ENCODE measurements at regions not wholly inside any gene's neighbourhood (a gene's known extent, or its start where the extent isn't known, plus 50 kb on each side); places are given as distances from the start of the nearest gene placed in this dataset.
A peak's percentile ranks its signal among the peaks of the same experiment; 100 is the strongest.

DNA sequence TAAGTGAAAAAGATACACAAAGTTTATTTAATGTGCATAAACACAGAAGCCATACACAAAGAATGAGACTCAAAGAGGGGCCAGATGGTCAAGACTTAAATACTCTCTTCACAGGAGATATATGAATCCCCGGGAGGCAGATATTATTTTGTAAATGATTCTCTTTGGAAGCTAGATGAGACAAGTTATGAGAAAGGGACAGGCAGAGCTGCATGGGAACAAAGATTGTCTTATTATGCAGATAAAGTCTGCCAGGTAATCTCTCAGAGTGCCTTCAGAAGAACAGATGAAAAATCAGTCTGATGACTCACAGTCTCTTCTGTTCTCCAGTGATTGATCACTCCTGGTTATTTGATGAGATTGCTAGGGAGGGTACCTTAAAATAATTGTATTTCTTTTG is 89.0 kb downstream of the NAF1 start:
- Histone ChIP-seq H3K36me3 (ENCODE audit: control insufficient read depth, insufficient read depth, low read length) (no peaks in the 10 kb centered on the region), H3K9me3 (ENCODE audit: control insufficient read depth in 2 of 2, low read length in 2 of 2) (no peaks in the 10 kb centered on the region), H3K4me1 (ENCODE audit: control insufficient read depth, insufficient read depth, low read length, poor library complexity, severe bottlenecking) (no peaks in the 10 kb centered on the region), H3K4me3 (ENCODE audit: low read depth, low read length) (no peak overlapping the region), H3K27me3 (ENCODE audit: control insufficient read depth, insufficient read depth, low read length) (no peaks in the 10 kb centered on the region), H3K27ac (ENCODE audit: insufficient read depth, low read length, poor library complexity, severe bottlenecking) (no peak overlapping the region)
- no peak for ATAC-seq (ENCODE audit: low read depth in 2 of 2)
- Mint-ChIP-seq H3K4me1 (no peaks in the 10 kb centered on the region), H3K27ac (no peak overlapping the region), H3K27me3 (peaks cover 5% of the 10 kb centered on the region), H3K4me3 (no peak overlapping the region), H3K36me3 (no peaks in the 10 kb centered on the region), H3K9me3 (peaks cover 0 to 3% (median 0%) of the 10 kb centered on the region in 7 donors)
- DNase-seq: no peak

DNA sequence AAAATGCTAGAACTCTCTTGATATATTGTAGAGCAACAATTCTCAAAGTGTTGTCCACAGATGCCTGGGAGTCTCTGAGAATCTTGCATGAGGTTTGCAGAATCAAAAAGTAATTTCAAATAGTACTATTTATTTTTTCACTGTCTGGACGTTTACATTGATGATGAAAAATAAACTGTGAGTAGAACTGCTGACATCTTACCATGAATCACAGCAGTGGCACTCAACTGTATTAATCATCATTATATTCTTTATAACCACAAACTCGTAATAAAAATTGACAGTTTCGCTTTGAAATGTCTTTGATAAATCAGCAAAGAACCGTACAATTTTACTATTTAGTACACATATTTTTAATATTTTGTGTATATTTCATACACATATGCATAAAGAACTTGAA is 94.5 kb downstream of the NAF1 start:
- no peaks in the 10 kb centered on the region for H3K27me3 ChIP-seq (ENCODE audit: control insufficient read depth, insufficient read depth, low read length)
- DNase-seq (no peak), ATAC-seq (ENCODE audit: low read depth in 2 of 2) (no peak)
- no peak overlapping the region for H3K4me3 ChIP-seq (ENCODE audit: low read depth, low read length)
- peaks cover 5% of the 10 kb centered on the region for H3K27me3 Mint-ChIP-seq
- H3K36me3 ChIP-seq (ENCODE audit: control insufficient read depth, insufficient read depth, low read length): no peaks in the 10 kb centered on the region
- H3K9me3 Mint-ChIP-seq: peaks cover 0 to 3% (median 0%) of the 10 kb centered on the region in 7 donors
- H3K36me3 Mint-ChIP-seq: no peaks in the 10 kb centered on the region
- H3K27ac Mint-ChIP-seq: no peak overlapping the region
- H3K27ac ChIP-seq (ENCODE audit: insufficient read depth, low read length, poor library complexity, severe bottlenecking): no peak overlapping the region
- H3K4me3 Mint-ChIP-seq: no peak overlapping the region
- H3K4me1 Mint-ChIP-seq: no peaks in the 10 kb centered on the region
- no peaks in the 10 kb centered on the region for H3K9me3 ChIP-seq (ENCODE audit: control insufficient read depth in 2 of 2, low read length in 2 of 2)
- no peaks in the 10 kb centered on the region for H3K4me1 ChIP-seq (ENCODE audit: control insufficient read depth, insufficient read depth, low read length, poor library complexity, severe bottlenecking)

DNA sequence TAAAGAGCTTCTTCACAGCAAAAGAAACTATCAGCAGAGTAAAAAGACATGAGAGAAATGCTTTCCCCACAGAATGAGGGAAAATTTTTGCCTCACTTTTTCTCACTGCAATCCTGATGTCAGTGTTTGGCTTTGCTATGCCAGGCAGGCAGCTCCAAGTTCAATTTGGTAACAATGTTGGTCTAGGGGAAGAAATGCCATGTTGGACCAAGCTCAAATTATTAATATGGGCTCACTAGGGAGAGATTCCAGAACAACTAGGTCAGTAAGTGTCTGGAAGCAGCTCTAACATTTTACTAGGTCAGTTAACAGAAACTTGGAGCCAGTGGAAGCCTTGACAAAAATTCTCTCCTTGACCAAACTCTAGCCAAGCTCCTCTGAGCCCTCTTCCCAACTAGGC is 95.4 kb downstream of the NAF1 start:
- H3K9me3 ChIP-seq (ENCODE audit: control insufficient read depth in 2 of 2, low read length in 2 of 2): no peaks in the 10 kb centered on the region
- H3K4me1 ChIP-seq (ENCODE audit: control insufficient read depth, insufficient read depth, low read length, poor library complexity, severe bottlenecking): no peaks in the 10 kb centered on the region
- no peaks in the 10 kb centered on the region for H3K27me3 ChIP-seq (ENCODE audit: control insufficient read depth, insufficient read depth, low read length)
- Mint-ChIP-seq H3K4me3 (no peak overlapping the region), H3K27ac (no peak overlapping the region), H3K27me3 (peaks cover 7% of the 10 kb centered on the region), H3K4me1 (no peaks in the 10 kb centered on the region), H3K36me3 (no peaks in the 10 kb centered on the region), H3K9me3 (peaks cover 0 to 3% (median 0%) of the 10 kb centered on the region in 7 donors)
- no peak overlapping the region for H3K27ac ChIP-seq (ENCODE audit: insufficient read depth, low read length, poor library complexity, severe bottlenecking)
- DNase-seq (no peak), ATAC-seq (ENCODE audit: low read depth in 2 of 2) (no peak)
- no peak overlapping the region for H3K4me3 ChIP-seq (ENCODE audit: low read depth, low read length)
- no peaks in the 10 kb centered on the region for H3K36me3 ChIP-seq (ENCODE audit: control insufficient read depth, insufficient read depth, low read length)

DNA sequence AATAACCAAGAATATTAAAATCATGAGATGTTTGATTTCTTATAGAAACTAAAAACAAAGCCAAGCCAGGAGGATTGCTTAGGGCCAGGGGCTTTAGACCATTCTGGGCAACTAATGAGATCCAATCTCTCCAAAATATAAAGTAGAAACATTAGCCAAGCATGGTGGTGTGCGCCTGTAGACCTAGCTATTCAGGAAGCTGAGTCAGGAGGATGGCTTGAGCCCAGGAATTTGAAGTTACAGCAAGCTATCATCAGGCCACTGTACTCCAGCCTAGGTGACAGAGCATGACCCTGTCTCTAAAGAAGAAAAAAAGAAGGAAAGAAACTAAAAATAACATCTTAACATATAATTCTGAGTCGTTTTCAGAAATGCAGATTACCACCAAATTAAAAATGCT is 96.7 kb downstream of the NAF1 start:
- Histone ChIP-seq H3K4me3 (ENCODE audit: low read depth, low read length) (no peak overlapping the region), H3K4me1 (ENCODE audit: control insufficient read depth, insufficient read depth, low read length, poor library complexity, severe bottlenecking) (no peaks in the 10 kb centered on the region), H3K27me3 (ENCODE audit: control insufficient read depth, insufficient read depth, low read length) (no peaks in the 10 kb centered on the region), H3K36me3 (ENCODE audit: control insufficient read depth, insufficient read depth, low read length) (no peaks in the 10 kb centered on the region), H3K9me3 (ENCODE audit: control insufficient read depth in 2 of 2, low read length in 2 of 2) (no peaks in the 10 kb centered on the region), H3K27ac (ENCODE audit: insufficient read depth, low read length, poor library complexity, severe bottlenecking) (no peak overlapping the region)
- no peaks in the 10 kb centered on the region for H3K36me3 Mint-ChIP-seq
- no peak overlapping the region for H3K4me3 Mint-ChIP-seq
- DNase-seq (no peak), ATAC-seq (ENCODE audit: low read depth in 2 of 2) (no peak)
- H3K9me3 Mint-ChIP-seq: peaks cover 0 to 1% (median 0%) of the 10 kb centered on the region in 7 donors
- H3K4me1 Mint-ChIP-seq: no peaks in the 10 kb centered on the region
- peaks cover 13% of the 10 kb centered on the region for H3K27me3 Mint-ChIP-seq
- H3K27ac Mint-ChIP-seq: no peak overlapping the region

DNA sequence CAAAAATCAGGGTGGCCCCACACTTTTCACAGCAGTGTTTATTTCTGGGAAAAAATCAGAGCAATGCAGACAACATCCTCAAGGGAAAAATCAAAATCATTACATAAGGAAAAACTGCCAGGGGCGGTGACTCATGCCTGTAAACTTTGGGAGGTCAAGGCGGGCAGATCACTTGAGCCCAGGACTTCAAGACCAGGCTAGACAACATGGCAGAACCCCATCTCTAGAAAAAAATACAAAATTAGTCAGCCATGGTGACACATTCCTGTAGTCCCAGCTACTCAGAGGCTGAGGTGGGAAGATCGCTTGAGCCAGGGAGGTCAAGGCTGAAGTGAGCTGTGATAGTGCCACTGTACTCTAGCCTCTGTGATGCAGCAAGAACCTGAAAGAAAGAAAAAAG is 102.8 kb downstream of the NAF1 start:
- Histone ChIP-seq H3K4me3 (ENCODE audit: low read depth, low read length) (no peak overlapping the region), H3K27ac (ENCODE audit: insufficient read depth, low read length, poor library complexity, severe bottlenecking) (no peak overlapping the region), H3K36me3 (ENCODE audit: control insufficient read depth, insufficient read depth, low read length) (no peaks in the 10 kb centered on the region), H3K4me1 (ENCODE audit: control insufficient read depth, insufficient read depth, low read length, poor library complexity, severe bottlenecking) (no peaks in the 10 kb centered on the region), H3K9me3 (ENCODE audit: control insufficient read depth in 2 of 2, low read length in 2 of 2) (no peaks in the 10 kb centered on the region), H3K27me3 (ENCODE audit: control insufficient read depth, insufficient read depth, low read length) (no peaks in the 10 kb centered on the region)
- no peaks in the 10 kb centered on the region for H3K4me1 Mint-ChIP-seq
- H3K36me3 Mint-ChIP-seq: no peaks in the 10 kb centered on the region
- H3K27me3 Mint-ChIP-seq: peaks cover 8% of the 10 kb centered on the region
- H3K4me3 Mint-ChIP-seq: no peak overlapping the region
- ATAC-seq (ENCODE audit: low read depth in 2 of 2) (no peak), DNase-seq (no peak)
- peaks cover 0 to 3% (median 0%) of the 10 kb centered on the region in 7 donors for H3K9me3 Mint-ChIP-seq
- H3K27ac Mint-ChIP-seq: peak overlapping the region in 1 of 3 donors; percentile 61

DNA sequence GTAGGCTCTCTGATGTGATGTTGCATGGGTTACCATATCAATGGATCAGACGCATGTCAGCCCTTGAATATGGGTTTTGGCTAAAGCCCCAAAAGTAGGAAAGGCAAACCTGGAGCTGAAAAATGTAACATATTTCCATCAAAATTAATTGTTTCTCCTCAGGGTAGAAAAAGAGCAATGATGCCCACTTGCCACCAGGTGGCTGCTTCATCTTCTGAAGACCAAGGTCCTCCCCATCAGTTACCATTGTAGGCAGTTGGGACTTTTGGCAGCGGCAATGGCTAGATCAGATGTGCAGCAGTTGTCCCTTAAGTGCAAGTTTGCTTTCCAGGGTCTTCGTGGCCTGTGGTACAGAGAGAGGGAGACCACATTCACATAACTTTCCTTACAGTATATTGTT is 118.2 kb downstream of the NAF1 start:
- H3K4me1 Mint-ChIP-seq: no peaks in the 10 kb centered on the region
- no peak overlapping the region for H3K27ac Mint-ChIP-seq
- ATAC-seq (ENCODE audit: low read depth in 2 of 2): no peak
- H3K27me3 Mint-ChIP-seq: peaks cover 4% of the 10 kb centered on the region
- H3K9me3 Mint-ChIP-seq: peaks cover 0 to 1% (median 0%) of the 10 kb centered on the region in 7 donors
- H3K27ac ChIP-seq (ENCODE audit: insufficient read depth, low read length, poor library complexity, severe bottlenecking): no peak overlapping the region
- no peaks in the 10 kb centered on the region for H3K4me1 ChIP-seq (ENCODE audit: control insufficient read depth, insufficient read depth, low read length, poor library complexity, severe bottlenecking)
- H3K36me3 Mint-ChIP-seq: no peaks in the 10 kb centered on the region
- H3K4me3 ChIP-seq (ENCODE audit: low read depth, low read length): no peak overlapping the region
- H3K27me3 ChIP-seq (ENCODE audit: control insufficient read depth, insufficient read depth, low read length): peaks cover 2% of the 10 kb centered on the region
- peak in 1 of 3 donors; percentile 27 for DNase-seq
- no peaks in the 10 kb centered on the region for H3K9me3 ChIP-seq (ENCODE audit: control insufficient read depth in 2 of 2, low read length in 2 of 2)
- no peak overlapping the region for H3K4me3 Mint-ChIP-seq
- H3K36me3 ChIP-seq (ENCODE audit: control insufficient read depth, insufficient read depth, low read length): no peaks in the 10 kb centered on the region

DNA sequence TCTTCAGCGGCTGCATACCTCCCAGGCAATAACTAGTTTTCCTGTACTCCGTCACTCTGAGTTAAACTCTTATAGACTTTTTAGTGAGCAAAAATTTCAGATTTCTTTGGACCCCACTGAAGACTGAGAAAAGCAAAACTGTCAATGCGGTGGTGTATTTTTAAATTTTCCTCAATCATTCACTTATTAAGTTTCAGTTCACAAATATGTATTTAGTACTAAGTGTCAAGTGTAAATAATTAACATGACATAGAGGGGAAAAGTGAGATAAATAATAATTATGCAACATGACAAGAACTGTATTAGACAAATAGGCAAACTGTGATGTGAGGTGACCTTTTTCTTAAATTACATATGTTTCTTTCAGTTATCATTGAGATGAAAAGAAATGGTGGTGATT is 124.4 kb downstream of the NAF1 start:
- H3K4me1 ChIP-seq (ENCODE audit: control insufficient read depth, insufficient read depth, low read length, poor library complexity, severe bottlenecking): no peaks in the 10 kb centered on the region
- no peak overlapping the region for H3K4me3 Mint-ChIP-seq
- no peak overlapping the region for H3K4me3 ChIP-seq (ENCODE audit: low read depth, low read length)
- ATAC-seq (ENCODE audit: low read depth in 2 of 2) (no peak), DNase-seq (no peak)
- H3K27me3 ChIP-seq (ENCODE audit: control insufficient read depth, insufficient read depth, low read length): no peaks in the 10 kb centered on the region
- no peaks in the 10 kb centered on the region for H3K4me1 Mint-ChIP-seq
- H3K36me3 Mint-ChIP-seq: no peaks in the 10 kb centered on the region
- no peaks in the 10 kb centered on the region for H3K36me3 ChIP-seq (ENCODE audit: control insufficient read depth, insufficient read depth, low read length)
- no peaks in the 10 kb centered on the region for H3K9me3 ChIP-seq (ENCODE audit: control insufficient read depth in 2 of 2, low read length in 2 of 2)
- H3K27ac ChIP-seq (ENCODE audit: insufficient read depth, low read length, poor library complexity, severe bottlenecking): no peak overlapping the region
- no peak overlapping the region for H3K27ac Mint-ChIP-seq
- peaks cover 0 to 4% (median 2%) of the 10 kb centered on the region in 7 donors for H3K9me3 Mint-ChIP-seq
- peaks cover 4% of the 10 kb centered on the region for H3K27me3 Mint-ChIP-seq

DNA sequence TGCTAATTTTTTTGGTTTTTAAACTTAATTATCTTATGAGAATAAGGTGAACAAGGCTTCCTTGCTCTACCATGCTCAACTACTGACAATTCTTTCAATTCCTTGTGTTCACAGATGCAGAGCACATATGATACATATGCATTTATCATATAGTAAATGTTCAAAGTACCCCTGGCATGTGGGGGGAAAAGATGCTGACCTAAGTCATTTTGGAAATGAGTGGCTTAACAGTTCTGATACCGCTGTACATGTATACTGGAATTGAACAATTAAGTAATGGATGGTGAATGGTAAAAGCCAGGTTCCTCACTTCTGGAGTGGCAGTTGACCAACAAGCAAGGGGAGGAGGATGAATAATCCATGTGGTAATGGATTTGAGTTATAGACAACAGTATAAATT is 149.6 kb downstream of the NAF1 start:
- Histone ChIP-seq H3K9me3 (ENCODE audit: control insufficient read depth in 2 of 2, low read length in 2 of 2) (no peaks in the 10 kb centered on the region), H3K4me3 (ENCODE audit: low read depth, low read length) (no peak overlapping the region), H3K36me3 (ENCODE audit: control insufficient read depth, insufficient read depth, low read length) (no peaks in the 10 kb centered on the region), H3K27me3 (ENCODE audit: control insufficient read depth, insufficient read depth, low read length) (no peaks in the 10 kb centered on the region), H3K27ac (ENCODE audit: insufficient read depth, low read length, poor library complexity, severe bottlenecking) (no peak overlapping the region), H3K4me1 (ENCODE audit: control insufficient read depth, insufficient read depth, low read length, poor library complexity, severe bottlenecking) (no peaks in the 10 kb centered on the region)
- ATAC-seq (ENCODE audit: low read depth in 2 of 2) (no peak), DNase-seq (no peak)
- Mint-ChIP-seq H3K27me3 (peaks cover 4% of the 10 kb centered on the region), H3K27ac (no peak overlapping the region), H3K9me3 (peaks cover 0 to 2% (median 0%) of the 10 kb centered on the region in 7 donors), H3K4me1 (no peaks in the 10 kb centered on the region), H3K4me3 (no peak overlapping the region), H3K36me3 (no peaks in the 10 kb centered on the region)
